T-cell (primary cell): ENCODE measurements at regions not wholly inside any gene's neighbourhood (a gene's known extent, or its start where the extent isn't known, plus 50 kb on each side); places are given as distances from the start of the nearest gene placed in this dataset.
A peak's percentile ranks its signal among the peaks of the same experiment; 100 is the strongest.

ENCODE experiments used
- ATAC-seq, 4 experiments: fragments of 200-7000 bp in 3 of 4; fragments of 150-1000 bp in 1 of 4; cut with Tn5 transposase; replicated peaks in 1 of 4; 1 replicate in 3 of 4; 2 replicates in 1 of 4; pipeline ENCODE4 v1.10.0; 2021; ENCODE audit warnings: moderate library complexity in 3 of 4, mild to moderate bottlenecking in 2 of 4, moderate number of reproducible peaks in 1 of 4
- CTCF ChIA-PET, 2 donors: fragments of 300-600 bp; sonication (Branson Sonifier 250); formaldehyde crosslinking; loops; one replicate each; lab custom pipeline; 2022; ENCODE audit warnings: antibody characterized with exemption in 2 of 2; lab: Charles Lee
- POLR2A ChIA-PET, 2 donors: fragments of 300-600 bp; sonication (Branson Sonifier 250); formaldehyde crosslinking; loops; one replicate each; lab custom pipeline; 2022; ENCODE audit warnings: antibody characterized with exemption in 2 of 2; lab: Charles Lee
- DNase-seq, 35 experiments: peaks; one replicate each; pipeline versions ENCODE4 v3.0.0 to v3.0.0-alpha.2; 2013 to 2023
- H3K27ac ChIP-seq: one replicate; pipeline ENCODE4 v1.5.1; 2013; ENCODE audit warnings: low read length
- H3K27me3 ChIP-seq, 2 experiments: replicated peaks in 1 of 2; 1 replicate in 1 of 2; 2 replicates in 1 of 2; pipeline versions ENCODE4 v1.6.1 to v1.7.0; 2013; ENCODE audit warnings: low read length in 1 of 2, mixed read lengths in 1 of 2; ENCODE audit not compliant: control insufficient read depth in 2 of 2, insufficient read depth in 2 of 2; ENCODE audit errors: extremely low read depth in 1 of 2
- H3K36me3 ChIP-seq, 2 donors: 1 replicate in 1 of 2; 2 replicates in 1 of 2; pipeline versions ENCODE4 v1.6.1 to v1.7.0; 2013; ENCODE audit warnings: low read length in 1 of 2; ENCODE audit not compliant: control insufficient read depth in 2 of 2, insufficient read depth in 1 of 2; ENCODE audit errors: extremely low read depth in 1 of 2
- H3K4me1 ChIP-seq, 2 experiments: 1 replicate in 1 of 2; 2 replicates in 1 of 2; pipeline versions ENCODE4 v1.6.1 to v1.7.0; 2013; ENCODE audit warnings: low read length in 2 of 2, mixed read lengths in 1 of 2; ENCODE audit not compliant: insufficient read depth in 2 of 2, control insufficient read depth in 1 of 2; ENCODE audit errors: extremely low read depth in 1 of 2
- H3K4me3 ChIP-seq, 2 donors: 1 replicate in 1 of 2; 2 replicates in 1 of 2; pipeline versions ENCODE4 v1.5.1 to v1.7.0; 2013; ENCODE audit warnings: mild to moderate bottlenecking in 2 of 2, low read length in 1 of 2, moderate library complexity in 1 of 2; ENCODE audit not compliant: control insufficient read depth in 1 of 2; ENCODE audit errors: extremely low read depth in 1 of 2
- H3K9me3 ChIP-seq: 2 replicates; pipeline ENCODE4 v1.7.0; 2013
- H3K27ac Mint-ChIP-seq, 2 donors: one replicate each; pipeline ENCODE4 v1.8.0; 2020 to 2021; ENCODE audit warnings: mild to moderate bottlenecking in 2 of 2, mixed read lengths in 2 of 2
- H3K27me3 Mint-ChIP-seq, 2 donors: one replicate each; pipeline ENCODE4 v1.8.0; 2021 to 2022; ENCODE audit warnings: mixed read lengths in 2 of 2
- H3K36me3 Mint-ChIP-seq: one replicate; pipeline ENCODE4 v1.8.0; 2021; ENCODE audit warnings: mixed read lengths
- H3K4me1 Mint-ChIP-seq, 3 donors: one replicate each; pipeline ENCODE4 v1.8.0; 2020 to 2022; ENCODE audit warnings: mixed read lengths in 3 of 3, mild to moderate bottlenecking in 1 of 3
- H3K4me3 Mint-ChIP-seq, 3 donors: one replicate each; pipeline ENCODE4 v1.8.0; 2020 to 2022; ENCODE audit warnings: mild to moderate bottlenecking in 3 of 3, mixed read lengths in 3 of 3, moderate library complexity in 3 of 3
- H3K9me3 Mint-ChIP-seq, 3 donors: one replicate each; pipeline ENCODE4 v1.8.0; 2020 to 2022; ENCODE audit warnings: mixed read lengths in 3 of 3
- WGBS: methylation state at CpG from one replicate; pipeline ENCODE4 v1.1.5; 2013; ENCODE audit warnings: missing lambda C conversion rate; ENCODE audit not compliant: insufficient coverage; 5-methylcytosine and 5-hydroxymethylcytosine counted together

DNA sequence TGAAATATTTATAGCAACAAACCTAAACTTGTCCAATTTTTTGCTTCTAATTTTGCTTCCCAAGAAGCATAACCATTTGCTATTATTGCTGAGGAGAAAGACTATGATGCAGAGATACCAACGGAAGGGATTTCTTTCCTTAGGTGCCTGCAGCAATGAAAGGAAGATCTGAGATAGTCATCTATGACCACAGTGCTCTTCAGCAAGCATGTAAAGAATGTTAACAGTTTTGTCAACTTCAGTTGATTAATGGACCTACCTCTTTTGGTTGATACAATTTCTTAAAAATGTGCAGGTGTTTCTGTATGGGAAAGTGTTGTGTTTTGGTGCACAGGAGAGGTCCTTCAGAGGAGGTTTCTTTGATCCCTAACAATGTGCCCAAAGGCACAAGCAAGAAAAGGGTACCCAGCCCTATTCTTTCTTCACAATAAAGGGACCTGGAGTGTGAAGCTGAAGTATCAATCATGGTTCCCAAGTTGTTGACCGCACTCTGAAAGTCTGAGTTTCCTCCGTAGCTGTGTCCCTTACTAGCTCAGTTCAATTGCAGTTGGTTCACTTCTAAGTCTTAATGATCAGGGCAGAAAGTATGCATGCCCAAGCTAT is 307.7 kb upstream of the KCNH8 start:
- no peaks in the 10 kb centered on the region for H3K9me3 ChIP-seq
- no peaks in the 10 kb centered on the region for H3K27me3 Mint-ChIP-seq
- no peaks in the 10 kb centered on the region for H3K36me3 ChIP-seq
- no peak overlapping the region for H3K27ac Mint-ChIP-seq
- H3K4me1 Mint-ChIP-seq: peaks cover 22 to 58% (median 34%) of the 10 kb centered on the region in 3 donors
- H3K4me3 Mint-ChIP-seq: no peak overlapping the region
- ATAC-seq: no peak
- no peaks in the 10 kb centered on the region for H3K36me3 Mint-ChIP-seq
- DNase-seq: no peak
- H3K9me3 Mint-ChIP-seq: no peaks in the 10 kb centered on the region
- H3K4me1 ChIP-seq: peaks cover 0 to 32% of the 10 kb centered on the region in 2 experiments
- no peak overlapping the region for H3K27ac ChIP-seq
- WGBS: 94% methylated on average over 2 of the region's 3 CpGs
- ChIA-PET CTCF (no interaction called here), POLR2A (no interaction called here)
- no peaks in the 10 kb centered on the region for H3K27me3 ChIP-seq
- no peak overlapping the region for H3K4me3 ChIP-seq

DNA sequence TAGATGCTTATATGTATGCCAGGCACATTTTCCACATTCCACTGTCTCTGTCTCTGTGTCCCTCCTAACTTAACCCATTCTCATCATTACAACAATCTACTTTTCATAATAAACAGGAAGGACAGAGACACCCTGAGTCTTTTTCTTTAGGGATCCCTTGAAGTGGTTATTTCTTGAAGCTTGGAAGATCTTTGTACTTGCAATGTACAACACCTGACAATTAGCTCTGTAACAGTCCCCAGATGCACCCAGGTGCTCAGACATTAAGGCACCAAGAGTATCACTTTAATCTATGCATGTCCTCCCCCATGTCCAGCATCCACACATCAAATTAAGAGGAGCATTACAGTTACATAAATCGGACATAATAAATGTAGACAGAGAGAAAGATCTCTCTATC is 309.6 kb upstream of the KCNH8 start:
- WGBS: no CpG with 5 or more reads among the region's 1 CpG
- DNase-seq: no peak
- no peak for ATAC-seq
- Mint-ChIP-seq H3K4me1 (peaks cover 14 to 43% (median 26%) of the 10 kb centered on the region in 3 donors), H3K4me3 (no peak overlapping the region), H3K36me3 (no peaks in the 10 kb centered on the region), H3K27ac (no peak overlapping the region), H3K9me3 (no peaks in the 10 kb centered on the region), H3K27me3 (no peaks in the 10 kb centered on the region)
- POLR2A ChIA-PET: no interaction called here
- no peak overlapping the region for H3K4me3 ChIP-seq
- H3K36me3 ChIP-seq: no peaks in the 10 kb centered on the region
- no peak overlapping the region for H3K27ac ChIP-seq
- CTCF ChIA-PET: no interaction called here
- H3K4me1 ChIP-seq: peaks cover 0 to 37% of the 10 kb centered on the region in 2 experiments
- no peaks in the 10 kb centered on the region for H3K27me3 ChIP-seq
- H3K9me3 ChIP-seq: no peaks in the 10 kb centered on the region

DNA sequence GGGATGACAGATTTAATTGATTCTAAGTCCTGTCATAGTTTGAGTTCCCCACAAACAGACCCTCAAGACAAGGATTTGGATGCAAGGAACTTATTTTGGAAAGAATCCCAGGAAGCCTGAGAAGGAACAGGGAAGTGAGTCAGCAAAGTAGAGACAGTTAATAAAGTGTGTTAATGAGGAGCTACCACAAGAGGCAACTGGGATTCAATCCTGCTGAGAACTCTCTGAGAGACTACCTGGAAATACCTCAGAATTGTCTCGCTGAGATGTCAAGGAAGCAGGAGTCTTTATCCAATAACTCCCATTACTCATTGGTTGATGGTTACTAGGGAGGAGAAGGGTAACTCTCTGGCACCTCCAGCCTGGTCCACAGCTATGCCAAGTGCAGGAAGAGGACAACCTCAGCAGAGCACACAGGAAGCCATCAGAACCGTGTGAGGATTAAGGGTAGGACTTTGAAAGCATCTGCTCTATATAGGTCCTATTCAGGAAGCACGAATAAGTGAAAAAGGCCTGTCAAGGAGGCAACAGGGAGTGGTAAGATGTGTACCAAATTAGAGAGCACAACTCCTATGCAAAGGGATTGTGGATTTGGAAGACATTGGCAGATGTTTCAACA is 311.1 kb upstream of the KCNH8 start:
- H3K4me3 Mint-ChIP-seq: no peak overlapping the region
- CTCF ChIA-PET: no interaction called here
- Histone ChIP-seq H3K4me1 (peaks cover 0 to 36% of the 10 kb centered on the region in 2 experiments), H3K4me3 (no peak overlapping the region), H3K27me3 (no peaks in the 10 kb centered on the region), H3K36me3 (no peaks in the 10 kb centered on the region), H3K27ac (no peak overlapping the region), H3K9me3 (no peaks in the 10 kb centered on the region)
- H3K9me3 Mint-ChIP-seq: no peaks in the 10 kb centered on the region
- ATAC-seq (no peak), DNase-seq (no peak)
- WGBS: 0% methylated on average over 1 of the region's 3 CpGs
- H3K4me1 Mint-ChIP-seq: peaks cover 14 to 36% (median 26%) of the 10 kb centered on the region in 3 donors
- no peaks in the 10 kb centered on the region for H3K36me3 Mint-ChIP-seq
- POLR2A ChIA-PET: no interaction called here
- no peaks in the 10 kb centered on the region for H3K27me3 Mint-ChIP-seq
- H3K27ac Mint-ChIP-seq: no peak overlapping the region

DNA sequence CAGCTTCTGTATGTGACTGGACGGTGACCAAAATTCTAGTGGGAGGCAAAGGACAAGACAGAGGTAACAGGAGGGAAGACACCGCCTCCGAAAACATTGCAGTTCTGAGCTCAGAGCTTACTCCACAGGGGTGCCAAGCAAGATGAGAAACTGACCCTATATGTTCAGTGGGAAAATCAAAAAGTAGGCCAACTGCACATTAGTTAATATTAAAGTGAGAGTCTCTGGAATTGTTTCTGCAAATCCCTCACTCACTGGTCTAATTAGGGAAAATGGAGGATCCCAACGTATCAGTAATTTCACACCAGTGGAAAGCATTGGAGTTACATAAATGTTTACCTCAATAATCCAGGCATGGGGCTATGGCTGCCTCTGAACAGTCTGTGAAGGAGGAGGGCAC is 313.3 kb upstream of the KCNH8 start:
- WGBS: 83% methylated on average over 1 of the region's 4 CpGs
- DNase-seq (no peak), ATAC-seq (no peak)
- H3K4me1 ChIP-seq: peaks cover 0 to 29% of the 10 kb centered on the region in 2 experiments
- ChIA-PET POLR2A (no interaction called here), CTCF (interaction anchor here in 1 of 2 donors (0.7 kb wide), 1 partner anchor 1002 kb away, joined by 4 read pairs; no protein-coding TSS in a partner anchor)
- H3K27ac ChIP-seq: no peak overlapping the region
- peaks cover 18 to 38% (median 31%) of the 10 kb centered on the region in 3 donors for H3K4me1 Mint-ChIP-seq
- no peak overlapping the region for H3K4me3 ChIP-seq
- no peaks in the 10 kb centered on the region for H3K27me3 ChIP-seq
- H3K36me3 Mint-ChIP-seq: no peaks in the 10 kb centered on the region
- no peak overlapping the region for H3K27ac Mint-ChIP-seq
- H3K9me3 ChIP-seq: no peaks in the 10 kb centered on the region
- H3K9me3 Mint-ChIP-seq: no peaks in the 10 kb centered on the region
- H3K4me3 Mint-ChIP-seq: no peak overlapping the region
- no peaks in the 10 kb centered on the region for H3K36me3 ChIP-seq
- H3K27me3 Mint-ChIP-seq: no peaks in the 10 kb centered on the region

DNA sequence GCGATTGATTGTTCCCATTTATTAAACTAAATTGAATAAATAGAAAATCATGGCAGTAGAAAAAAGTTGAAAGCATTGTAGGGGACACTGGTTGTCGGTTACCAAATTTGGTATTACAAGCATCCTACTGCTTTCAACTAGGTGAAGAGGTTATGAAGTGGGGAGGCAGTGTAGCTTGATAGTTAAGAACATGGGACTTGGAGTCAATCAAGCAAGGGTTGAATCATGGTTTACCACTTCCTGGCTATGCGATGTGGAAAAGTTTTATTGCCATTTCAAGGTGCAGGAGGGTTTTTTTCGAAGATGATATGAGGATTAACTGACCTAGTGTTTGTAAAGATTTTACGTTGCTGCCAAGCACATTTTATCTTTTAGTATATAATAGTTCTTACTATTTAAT is 318.2 kb upstream of the KCNH8 start:
- no peaks in the 10 kb centered on the region for H3K27me3 Mint-ChIP-seq
- no peaks in the 10 kb centered on the region for H3K36me3 ChIP-seq
- H3K9me3 Mint-ChIP-seq: no peaks in the 10 kb centered on the region
- ATAC-seq: peak in 3 of 4 experiments; percentile 43 to 76 (median 53)
- ChIA-PET POLR2A (no interaction called here), CTCF (no interaction called here)
- no peak overlapping the region for H3K27ac ChIP-seq
- peaks cover 13 to 16% (median 14%) of the 10 kb centered on the region in 3 donors for H3K4me1 Mint-ChIP-seq
- no peaks in the 10 kb centered on the region for H3K27me3 ChIP-seq
- peak overlapping the region in 1 of 2 donors; percentile 40 for H3K27ac Mint-ChIP-seq
- H3K4me3 ChIP-seq: no peak overlapping the region
- no peaks in the 10 kb centered on the region for H3K36me3 Mint-ChIP-seq
- H3K4me1 ChIP-seq: peaks cover 0 to 11% of the 10 kb centered on the region in 2 experiments
- no peaks in the 10 kb centered on the region for H3K9me3 ChIP-seq
- peak in 1 of 35 experiments; percentile 19 for DNase-seq
- WGBS: 0% methylated on average over 1 of the region's 5 CpGs
- H3K4me3 Mint-ChIP-seq: no peak overlapping the region

DNA sequence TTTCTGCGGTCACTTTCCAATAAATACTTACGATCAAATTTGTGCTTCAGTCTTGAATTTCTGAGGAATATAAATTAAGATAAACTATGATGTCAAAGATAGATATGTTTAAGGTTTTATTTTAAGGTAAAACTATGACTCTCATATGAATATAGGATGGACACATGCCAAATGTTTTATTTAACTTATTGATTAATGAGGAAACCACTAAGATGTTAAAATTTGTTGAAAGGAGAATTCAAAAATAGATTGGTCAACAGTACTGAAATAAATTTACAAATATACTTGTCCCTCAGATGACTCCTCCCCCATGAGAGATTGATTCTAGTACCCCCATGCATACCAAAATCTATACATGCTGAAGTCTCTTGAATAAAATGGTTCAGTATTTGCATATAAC is 319.7 kb upstream of the KCNH8 start:
- whole genome bisulfite sequencing: no CpG with 5 or more reads among the region's 2 CpGs
- POLR2A ChIA-PET: interaction anchor here in 1 of 2 donors (0.6 kb wide), 1 partner anchor 302 kb away, joined by 3 read pairs; no protein-coding TSS in a partner anchor

More for the DNA sequence above, 319.7 kb upstream of the KCNH8 start:
- ATAC-seq (no peak), DNase-seq (no peak)
- no peaks in the 10 kb centered on the region for H3K9me3 Mint-ChIP-seq
- H3K27me3 ChIP-seq: no peaks in the 10 kb centered on the region
- H3K27ac Mint-ChIP-seq: no peak overlapping the region
- H3K4me3 Mint-ChIP-seq: no peak overlapping the region
- H3K4me1 ChIP-seq: peaks cover 0 to 8% of the 10 kb centered on the region in 2 experiments
- H3K27ac ChIP-seq: no peak overlapping the region
- no peak overlapping the region for H3K4me3 ChIP-seq
- peaks cover 13 to 16% (median 14%) of the 10 kb centered on the region in 3 donors for H3K4me1 Mint-ChIP-seq
- no peaks in the 10 kb centered on the region for H3K9me3 ChIP-seq
- H3K36me3 Mint-ChIP-seq: no peaks in the 10 kb centered on the region
- CTCF ChIA-PET: no interaction called here
- H3K27me3 Mint-ChIP-seq: no peaks in the 10 kb centered on the region
- H3K36me3 ChIP-seq: no peaks in the 10 kb centered on the region
